ENCODE measurements at regions not wholly inside any gene's neighbourhood (a gene's known extent, or its start where the extent isn't known, plus 50 kb on each side); places are given as distances from the start of the nearest gene placed in this dataset.

GRCh38 chr17:77687417-77687816, 271.1 kb upstream of the TNRC6C start:
- H3K27ac ChIP-seq (ENCODE audit: low read depth in 1 of 2, low read length in 2 of 2): no peak overlapping the region
- 78% methylated on average over 6 of the region's 6 CpGs for WGBS
- TF ChIP-seq RXRA (IDR thresholded peaks at IDR 0.05): no peak
- no peak for TF ChIP-seq NR2F2 (IDR thresholded peaks at IDR 0.05)
- TF ChIP-seq ZBTB33 (IDR thresholded peaks at IDR 0.05): no peak
- TF ChIP-seq TAF1 (conservative IDR thresholded peaks at IDR 0.05): no peak
- no peak for TF ChIP-seq RAD21 (IDR thresholded peaks at IDR 0.05)
- TF ChIP-seq EGR1 (IDR thresholded peaks at IDR 0.05; ENCODE audit: low read depth in 2 of 2): no peak
- TF ChIP-seq FOXA2 (IDR thresholded peaks at IDR 0.05): no peak
- no peak for TF ChIP-seq MAX (IDR thresholded peaks at IDR 0.05)
- TF ChIP-seq HNF4A (conservative IDR thresholded peaks at IDR 0.05): no peak
- TF ChIP-seq, protein P1, sequence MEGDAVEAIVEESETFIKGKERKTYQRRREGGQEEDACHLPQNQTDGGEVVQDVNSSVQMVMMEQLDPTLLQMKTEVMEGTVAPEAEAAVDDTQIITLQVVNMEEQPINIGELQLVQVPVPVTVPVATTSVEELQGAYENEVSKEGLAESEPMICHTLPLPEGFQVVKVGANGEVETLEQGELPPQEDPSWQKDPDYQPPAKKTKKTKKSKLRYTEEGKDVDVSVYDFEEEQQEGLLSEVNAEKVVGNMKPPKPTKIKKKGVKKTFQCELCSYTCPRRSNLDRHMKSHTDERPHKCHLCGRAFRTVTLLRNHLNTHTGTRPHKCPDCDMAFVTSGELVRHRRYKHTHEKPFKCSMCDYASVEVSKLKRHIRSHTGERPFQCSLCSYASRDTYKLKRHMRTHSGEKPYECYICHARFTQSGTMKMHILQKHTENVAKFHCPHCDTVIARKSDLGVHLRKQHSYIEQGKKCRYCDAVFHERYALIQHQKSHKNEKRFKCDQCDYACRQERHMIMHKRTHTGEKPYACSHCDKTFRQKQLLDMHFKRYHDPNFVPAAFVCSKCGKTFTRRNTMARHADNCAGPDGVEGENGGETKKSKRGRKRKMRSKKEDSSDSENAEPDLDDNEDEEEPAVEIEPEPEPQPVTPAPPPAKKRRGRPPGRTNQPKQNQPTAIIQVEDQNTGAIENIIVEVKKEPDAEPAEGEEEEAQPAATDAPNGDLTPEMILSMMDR (IDR thresholded peaks at IDR 0.05; ENCODE audit: low read depth, low read length, missing input control): no peak
- no peak for TF ChIP-seq YY1 (IDR thresholded peaks at IDR 0.05)
- no peak for TF ChIP-seq GABPA (IDR thresholded peaks at IDR 0.05 in 1 of 2, conservative IDR thresholded peaks at IDR 0.05 in 1 of 2)
- TF ChIP-seq FOXA1 (IDR thresholded peaks at IDR 0.05): no peak
- TF ChIP-seq, protein P2, sequence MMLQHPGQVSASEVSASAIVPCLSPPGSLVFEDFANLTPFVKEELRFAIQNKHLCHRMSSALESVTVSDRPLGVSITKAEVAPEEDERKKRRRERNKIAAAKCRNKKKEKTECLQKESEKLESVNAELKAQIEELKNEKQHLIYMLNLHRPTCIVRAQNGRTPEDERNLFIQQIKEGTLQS (IDR thresholded peaks at IDR 0.05): no peak
- no peak for TF ChIP-seq SP1 (IDR thresholded peaks at IDR 0.05)
- no peaks in the 10 kb centered on the region for H3K27me3 ChIP-seq (ENCODE audit: control insufficient read depth in 4 of 4, insufficient read depth in 4 of 4, low read length in 3 of 4)
- DNase-seq (ENCODE audit: low spot score): no peak
- no peaks in the 10 kb centered on the region for H3K9me3 ChIP-seq (ENCODE audit: control insufficient read depth in 4 of 4, low read length in 3 of 4)
- no peak overlapping the region for H3K9ac ChIP-seq (ENCODE audit: low read depth in 1 of 2, low read length in 2 of 2)
- H3K36me3 ChIP-seq (ENCODE audit: control insufficient read depth in 4 of 4, insufficient read depth in 3 of 4, low read depth in 1 of 4, low read length in 3 of 4): no peaks in the 10 kb centered on the region
- H3K4me1 ChIP-seq (ENCODE audit: control insufficient read depth in 4 of 4, insufficient read depth in 4 of 4, low read length in 3 of 4): no peaks in the 10 kb centered on the region
- no peak overlapping the region for H3K4me3 ChIP-seq (ENCODE audit: low read depth in 1 of 3, low read length in 3 of 3)

GRCh38 chr17:77687921-77688320, 270.6 kb upstream of the TNRC6C start:
- no peak overlapping the region for H3K4me3 ChIP-seq (ENCODE audit: low read depth in 1 of 3, low read length in 3 of 3)
- no peaks in the 10 kb centered on the region for H3K36me3 ChIP-seq (ENCODE audit: control insufficient read depth in 4 of 4, insufficient read depth in 3 of 4, low read depth in 1 of 4, low read length in 3 of 4)
- H3K4me1 ChIP-seq (ENCODE audit: control insufficient read depth in 4 of 4, insufficient read depth in 4 of 4, low read length in 3 of 4): no peaks in the 10 kb centered on the region
- DNase-seq (ENCODE audit: low spot score): no peak
- no peak overlapping the region for H3K27ac ChIP-seq (ENCODE audit: low read depth in 1 of 2, low read length in 2 of 2)
- no peak overlapping the region for H3K9ac ChIP-seq (ENCODE audit: low read depth in 1 of 2, low read length in 2 of 2)
- H3K9me3 ChIP-seq (ENCODE audit: control insufficient read depth in 4 of 4, low read length in 3 of 4): no peaks in the 10 kb centered on the region
- 89% methylated on average over 16 of the region's 16 CpGs for WGBS
- TF ChIP-seq HNF4A (conservative IDR thresholded peaks at IDR 0.05): no peak
- TF ChIP-seq, protein P1 (IDR thresholded peaks at IDR 0.05; ENCODE audit: low read depth, low read length, missing input control): no peak
- TF ChIP-seq SP1 (IDR thresholded peaks at IDR 0.05): no peak
- TF ChIP-seq TAF1 (conservative IDR thresholded peaks at IDR 0.05): no peak
- no peak for TF ChIP-seq EGR1 (IDR thresholded peaks at IDR 0.05; ENCODE audit: low read depth in 2 of 2)
- no peak for TF ChIP-seq YY1 (IDR thresholded peaks at IDR 0.05)
- no peak for TF ChIP-seq JUND (IDR thresholded peaks at IDR 0.05)
- TF ChIP-seq RXRA (IDR thresholded peaks at IDR 0.05): no peak
- no peak for TF ChIP-seq MAX (IDR thresholded peaks at IDR 0.05)
- no peak for TF ChIP-seq FOXA1 (IDR thresholded peaks at IDR 0.05)
- TF ChIP-seq, protein P2 (IDR thresholded peaks at IDR 0.05): no peak
- TF ChIP-seq NR2F2 (IDR thresholded peaks at IDR 0.05): no peak
- TF ChIP-seq RAD21 (IDR thresholded peaks at IDR 0.05): no peak
- H3K27me3 ChIP-seq (ENCODE audit: control insufficient read depth in 4 of 4, insufficient read depth in 4 of 4, low read length in 3 of 4): no peaks in the 10 kb centered on the region

Data from liver (tissue), 8 donors.